H1 (cell line): ENCODE measurements at regions not wholly inside any gene's neighbourhood (a gene's known extent, or its start where the extent isn't known, plus 50 kb on each side); places are given as distances from the start of the nearest gene placed in this dataset.

Experiments
- CTCF ChIA-PET: fragments of 300-600 bp; sonication (Branson Sonifier 250); formaldehyde crosslinking; loops from one replicate; lab custom pipeline; 2021; ENCODE audit not compliant: partially characterized antibody; lab: Charles Lee
- POLR2A ChIA-PET: fragments of 300-600 bp; sonication (Branson Sonifier 250); formaldehyde crosslinking; loops from one replicate; lab custom pipeline; 2021; ENCODE audit warnings: inconsistent platforms; ENCODE audit not compliant: partially characterized antibody; lab: Charles Lee
- DNase-seq, 2 experiments: peaks; one replicate each; pipeline versions ENCODE4 v3.0.0 to v3.0.0-alpha.2; 2010 to 2022; ENCODE audit warnings: low spot score in 2 of 2, low read depth in 1 of 2, mixed read lengths in 1 of 2
- FAIRE-seq: peaks from 2 replicates; lab custom pipeline; 2011; peaks lifted over from hg19 to GRCh38; lab: Jason Lieb, UNC
- H2AFZ ChIP-seq: 2 replicates; pipeline ENCODE4 v1.8.1; 2012; ENCODE audit warnings: low read length, inconsistent platforms
- H2AK5ac ChIP-seq: 2 replicates; pipeline ENCODE4 v1.6.1; 2013; ENCODE audit warnings: low read depth, low read length
- H2BK120ac ChIP-seq: replicated peaks from 2 replicates; pipeline ENCODE3; 2013; ENCODE audit warnings: low read depth, low read length, inconsistent platforms
- H2BK12ac ChIP-seq: 2 replicates; pipeline ENCODE4 v1.6.1; 2013; ENCODE audit warnings: low read depth, low read length
- H2BK15ac ChIP-seq: 2 replicates; pipeline ENCODE4 v1.6.1; 2013; ENCODE audit warnings: low read length
- H2BK20ac ChIP-seq: 2 replicates; pipeline ENCODE4 v1.6.1; 2013; ENCODE audit warnings: low read length
- H2BK5ac ChIP-seq: 2 replicates; pipeline ENCODE4 v1.6.1; 2013; ENCODE audit warnings: low read depth, low read length
- H3K14ac ChIP-seq: 2 replicates; pipeline ENCODE4 v1.6.1; 2013; ENCODE audit warnings: inconsistent platforms; ENCODE audit not compliant: insufficient read length
- H3K18ac ChIP-seq: 2 replicates; pipeline ENCODE4 v1.6.1; 2013; ENCODE audit warnings: low read length; ENCODE audit errors: extremely low read depth
- H3K23ac ChIP-seq: 2 replicates; pipeline ENCODE4 v1.6.1; 2013; ENCODE audit warnings: inconsistent platforms; ENCODE audit not compliant: insufficient read length
- H3K23me2 ChIP-seq: 2 replicates; pipeline ENCODE4 v1.6.1; 2013; ENCODE audit warnings: low read depth, low read length
- H3K27ac ChIP-seq: 2 replicates; pipeline ENCODE4 v1.6.1; 2011; ENCODE audit warnings: low read depth, low read length, inconsistent platforms
- H3K27me3 ChIP-seq, 4 experiments: replicated peaks in 1 of 4; 1 replicate in 1 of 4; 2 replicates in 3 of 4; pipeline versions ENCODE4 v1.6.1 to v1.8.1; 2011 to 2013; ENCODE audit warnings: low read length in 3 of 4, mild to moderate bottlenecking in 3 of 4, inconsistent platforms in 2 of 4, mixed read lengths in 2 of 4, moderate library complexity in 1 of 4; ENCODE audit not compliant: control insufficient read depth in 3 of 4, insufficient read depth in 3 of 4; ENCODE audit errors: extremely low read depth in 1 of 4
- H3K36me3 ChIP-seq, 4 experiments: 2 replicates each; pipeline versions ENCODE4 v1.6.1 to v1.8.1; 2011 to 2013; ENCODE audit warnings: mild to moderate bottlenecking in 4 of 4, low read length in 3 of 4, moderate library complexity in 2 of 4, control low read depth in 1 of 4, inconsistent platforms in 1 of 4; ENCODE audit not compliant: insufficient read depth in 4 of 4, control insufficient read depth in 2 of 4
- H3K4ac ChIP-seq: replicated peaks from 2 replicates; pipeline ENCODE3; 2013; ENCODE audit warnings: low read length, low read depth, mixed read lengths, inconsistent platforms; ENCODE audit not compliant: insufficient read length
- H3K4me1 ChIP-seq, 4 experiments: replicated peaks in 1 of 4; 1 replicate in 1 of 4; 2 replicates in 3 of 4; pipeline versions ENCODE4 v1.6.1 to v1.8.1; 2011 to 2013; ENCODE audit warnings: low read length in 3 of 4, inconsistent platforms in 2 of 4, mixed read lengths in 1 of 4; ENCODE audit not compliant: insufficient read depth in 4 of 4, control insufficient read depth in 3 of 4
- H3K4me2 ChIP-seq, 2 experiments: 2 replicates each; pipeline versions ENCODE4 v1.6.1 to v1.8.1; 2011 to 2013; ENCODE audit warnings: low read depth in 2 of 2, low read length in 2 of 2, control low read depth in 1 of 2, inconsistent platforms in 1 of 2, mild to moderate bottlenecking in 1 of 2; ENCODE audit not compliant: insufficient read depth in 1 of 2
- H3K4me3 ChIP-seq, 4 experiments: fragments of 200-600, 300-600 bp in 1 of 4; sonication (generic), shearing (Covaris generic), sonication (Bioruptor Twin) in 1 of 4; 2 replicates each; pipeline versions ENCODE4 v1.5.1 to v1.8.1; 2011 to 2016; ENCODE audit warnings: low read length in 4 of 4, low read depth in 3 of 4, control low read depth in 2 of 4, inconsistent platforms in 2 of 4, mild to moderate bottlenecking in 2 of 4, mixed read lengths in 1 of 4, moderate library complexity in 1 of 4; ENCODE audit not compliant: insufficient read depth in 2 of 4; ENCODE audit errors: extremely low read depth in 1 of 4
- H3K56ac ChIP-seq: replicated peaks from 2 replicates; pipeline ENCODE3; 2013; ENCODE audit warnings: low read depth, mild to moderate bottlenecking, mixed read lengths, low read length, inconsistent platforms; ENCODE audit not compliant: insufficient read length
- H3K79me1 ChIP-seq: 2 replicates; pipeline ENCODE4 v1.6.1; 2013; ENCODE audit warnings: low read depth, low read length, control low read depth
- H3K79me2 ChIP-seq, 2 experiments: 2 replicates each; pipeline versions ENCODE4 v1.6.1 to v1.8.1; 2012 to 2013; ENCODE audit warnings: low read length in 2 of 2, mild to moderate bottlenecking in 2 of 2, inconsistent platforms in 1 of 2; ENCODE audit not compliant: insufficient read depth in 2 of 2, control insufficient read depth in 1 of 2
- H3K9ac ChIP-seq, 4 experiments: replicated peaks in 1 of 4; 1 replicate in 1 of 4; 2 replicates in 3 of 4; pipeline versions ENCODE4 v1.6.1 to v1.8.1; 2011 to 2013; ENCODE audit warnings: low read depth in 3 of 4, low read length in 3 of 4, control low read depth in 2 of 4, mild to moderate bottlenecking in 2 of 4, moderate library complexity in 2 of 4, inconsistent platforms in 1 of 4; ENCODE audit errors: extremely low read depth in 1 of 4
- H3K9me3 ChIP-seq, 2 experiments: 2 replicates each; pipeline versions ENCODE4 v1.6.1 to v1.8.1; 2012 to 2013; ENCODE audit warnings: mild to moderate bottlenecking in 2 of 2, moderate library complexity in 2 of 2, control low read depth in 1 of 2, inconsistent platforms in 1 of 2, low read depth in 1 of 2, low read length in 1 of 2, mixed read lengths in 1 of 2; ENCODE audit not compliant: insufficient read depth in 2 of 2
- H4K20me1 ChIP-seq, 2 experiments: replicated peaks in 1 of 2; 2 replicates each; pipeline versions ENCODE3 to v1.8.1; 2011 to 2013; ENCODE audit warnings: inconsistent platforms in 2 of 2, low read length in 2 of 2, mild to moderate bottlenecking in 1 of 2; ENCODE audit not compliant: insufficient read depth in 2 of 2, control insufficient read depth in 1 of 2
- H4K5ac ChIP-seq: 2 replicates; pipeline ENCODE4 v1.6.1; 2013; ENCODE audit warnings: low read length, low read depth, mixed read lengths, inconsistent platforms; ENCODE audit not compliant: insufficient read length
- H4K8ac ChIP-seq: 2 replicates; pipeline ENCODE4 v1.8.0; 2013; ENCODE audit warnings: mild to moderate bottlenecking, moderate library complexity, low read length, inconsistent platforms; ENCODE audit not compliant: insufficient read depth; ENCODE audit errors: extremely low read depth
- H4K91ac ChIP-seq: replicated peaks from 2 replicates; pipeline ENCODE3; 2013; ENCODE audit warnings: low read length, mixed read lengths, inconsistent platforms; ENCODE audit not compliant: insufficient read length
- ASH2L ChIP-seq: fragments of 200-600, 300-600 bp; sonication (generic); IDR thresholded peaks from one replicate; pipeline ENCODE4 v1.7.1; 2017; ENCODE audit warnings: low read length
- BACH1 ChIP-seq: IDR thresholded peaks from 2 replicates; pipeline ENCODE4 v1.6.1; 2012; ENCODE audit warnings: low read length, improper control_type of control experiment
- EZH2 ChIP-seq: fragments of 200-600 bp; sonication (generic); IDR thresholded peaks from 2 replicates; pipeline ENCODE4 v1.7.1; 2012; ENCODE audit warnings: low read depth, mild to moderate bottlenecking, moderate library complexity, low read length, inconsistent platforms; ENCODE audit not compliant: severe bottlenecking
- GTF2F1 ChIP-seq: IDR thresholded peaks from 2 replicates; pipeline ENCODE4 v1.6.1; 2012; ENCODE audit warnings: low read depth, low read length, improper control_type of control experiment, borderline replicate concordance
- HDAC6 ChIP-seq: IDR thresholded peaks from one replicate; pipeline ENCODE4 v1.7.1; 2012; ENCODE audit warnings: low read depth, mild to moderate bottlenecking, inconsistent platforms, low read length, moderate library complexity
- JUN ChIP-seq: IDR thresholded peaks from 2 replicates; pipeline ENCODE4 v1.6.1; 2011; ENCODE audit warnings: low read depth, mild to moderate bottlenecking, improper control_type of control experiment, low read length
- JUND ChIP-seq: IDR thresholded peaks from 2 replicates; pipeline ENCODE4 v1.6.1; 2011; ENCODE audit warnings: mild to moderate bottlenecking, improper control_type of control experiment, low read length
- KDM1A ChIP-seq: fragments of 200-600, 300-600 bp; sonication (generic); IDR thresholded peaks from 2 replicates; pipeline ENCODE4 v1.7.1; 2016; ENCODE audit warnings: mild to moderate bottlenecking, low read length, borderline replicate concordance
- POLR2AphosphoS5 ChIP-seq: IDR thresholded peaks from 2 replicates; pipeline ENCODE4 v1.6.1; 2011; ENCODE audit warnings: low read depth, low read length
- SIN3A ChIP-seq, 2 experiments: IDR thresholded peaks in 1 of 2; conservative IDR thresholded peaks in 1 of 2; 2 replicates each; pipeline ENCODE4 v1.6.1; 2011 to 2012; ENCODE audit warnings: low read length in 2 of 2, improper control_type of control experiment in 1 of 2, low read depth in 1 of 2, mild to moderate bottlenecking in 1 of 2
- SIX5 ChIP-seq: IDR thresholded peaks from 2 replicates; pipeline ENCODE4 v1.6.1; 2011; ENCODE audit warnings: mild to moderate bottlenecking, low read depth, low read length
- SUZ12 ChIP-seq: fragments of 200-600 bp; sonication (generic); IDR thresholded peaks from 2 replicates; pipeline ENCODE4 v1.6.1; 2012; ENCODE audit warnings: mild to moderate bottlenecking, inconsistent platforms, low read length, moderate library complexity, mixed read lengths
- TAF1 ChIP-seq: IDR thresholded peaks from 2 replicates; pipeline ENCODE4 v1.6.1; 2011; ENCODE audit warnings: mild to moderate bottlenecking, low read depth, low read length
- TBP ChIP-seq: IDR thresholded peaks from 2 replicates; pipeline ENCODE4 v1.6.1; 2011; ENCODE audit warnings: low read depth, low read length, improper control_type of control experiment
- USF2 ChIP-seq: IDR thresholded peaks from 2 replicates; pipeline ENCODE4 v1.6.1; 2011; ENCODE audit warnings: low read length, improper control_type of control experiment
- WGBS, 2 experiments: shearing (Covaris generic) in 1 of 2; methylation state at CpG; one replicate each; pipeline versions ENCODE4 v1.1.6 to v1.1.7; 2013 to 2015; ENCODE audit warnings: low lambda C conversion rate in 2 of 2, mixed read lengths in 2 of 2, inconsistent platforms in 1 of 2, low coverage in 1 of 2, missing lambda C conversion rate in 1 of 2; ENCODE audit not compliant: insufficient replicate concordance in 2 of 2, insufficient coverage in 1 of 2, insufficient read length in 1 of 2; ENCODE audit errors: extremely low coverage in 1 of 2, missing lambda C conversion rate in 1 of 2; 5-methylcytosine and 5-hydroxymethylcytosine counted together

GRCh38 chr12:91565846-91566245, 383.2 kb upstream of the DCN start:
- FAIRE-seq = no peak
- no peak overlapping the region for H3K4me2 ChIP-seq
- CTCF ChIA-PET = interaction anchor here (0.6 to 4.4 kb wide), 2 partner anchors 12 to 166 kb away, joined by 3 to 15 read pairs; no protein-coding TSS in a partner anchor

More at GRCh38 chr12:91565846-91566245, 383.2 kb upstream of the DCN start:
- no peaks in the 10 kb centered on the region for H3K27me3 ChIP-seq
- H3K36me3 ChIP-seq = no peaks in the 10 kb centered on the region
- DNase-seq = no peak
- H3K4me3 ChIP-seq = no peak overlapping the region
- H2BK15ac ChIP-seq = no peak overlapping the region
- no peaks in the 10 kb centered on the region for H3K79me1 ChIP-seq
- H3K9ac ChIP-seq = no peak overlapping the region
- no peak overlapping the region for H2BK12ac ChIP-seq
- H3K9me3 ChIP-seq = no peaks in the 10 kb centered on the region
- H4K91ac ChIP-seq = no peak overlapping the region
- POLR2A ChIA-PET = no interaction called here
- no peak overlapping the region for H3K18ac ChIP-seq
- no peak overlapping the region for H4K5ac ChIP-seq
- no peaks in the 10 kb centered on the region for H4K20me1 ChIP-seq
- no peak for TF ChIP-seq TBP
- no peak for TF ChIP-seq ASH2L
- no peak for TF ChIP-seq SUZ12
- no peak for TF ChIP-seq BACH1
- no peak for TF ChIP-seq SIN3A (conservative IDR thresholded peaks at IDR 0.05 in 1 of 2, IDR thresholded peaks at IDR 0.05 in 1 of 2; ENCODE audit: low read depth in 1 of 2, low read length in 2 of 2)
- TF ChIP-seq EZH2 = no peak
- TF ChIP-seq JUN = no peak
- no peak for TF ChIP-seq TAF1
- no peak for TF ChIP-seq KDM1A
- no peak for TF ChIP-seq USF2
- TF ChIP-seq GTF2F1 = no peak
- no peak for TF ChIP-seq POLR2AphosphoS5
- TF ChIP-seq HDAC6 = no peak
- no peak for TF ChIP-seq SIX5
- no peak for TF ChIP-seq JUND
- H3K27ac ChIP-seq = no peak overlapping the region
- H3K23ac ChIP-seq = no peak overlapping the region
- no peak overlapping the region for H2BK20ac ChIP-seq
- H3K4ac ChIP-seq = no peak overlapping the region
- 0 out of 7 replicates have a peak, but pooled peaks cover 0 to 2% (median 0%) of the 10 kb centered on the region in 4 experiments for H3K4me1 ChIP-seq
- no peak overlapping the region for H2BK5ac ChIP-seq
- H3K56ac ChIP-seq = no peak overlapping the region
- H2AFZ ChIP-seq = no peak overlapping the region
- no peak overlapping the region for H2AK5ac ChIP-seq
- no peaks in the 10 kb centered on the region for H3K79me2 ChIP-seq
- no peak overlapping the region for H4K8ac ChIP-seq
- no peak overlapping the region for H3K14ac ChIP-seq
- H3K23me2 ChIP-seq = no peaks in the 10 kb centered on the region
- 95% methylated on average over 1 of the region's 1 CpG; no CpG with 5 or more reads in 1 of the 2 experiments for WGBS, 2 experiments
- no peak overlapping the region for H2BK120ac ChIP-seq
